GM23338 (cell line): ENCODE measurements at regions not wholly inside any gene's neighbourhood (a gene's known extent, or its start where the extent isn't known, plus 50 kb on each side); places are given as distances from the start of the nearest gene placed in this dataset.

Experiments used
- ATAC-seq: fragments of 200-7000 bp; cut with Tn5 transposase; 3 replicates; pipeline ENCODE4 v1.9.1; 2020
- DNase-seq: peaks from one replicate; pipeline ENCODE4 v3.0.0-alpha.2; 2015; ENCODE audit warnings: low spot score
- H2AFZ ChIP-seq: fragments of 200-600 bp; sonication (generic); 2 replicates; pipeline ENCODE4 v1.8.0; 2016; ENCODE audit warnings: antibody characterized with exemption, mild to moderate bottlenecking, moderate library complexity
- H3F3A ChIP-seq: fragments of 200-600 bp; sonication (generic); replicated peaks from 2 replicates; pipeline ENCODE4 v1.8.0; 2017; ENCODE audit warnings: antibody characterized with exemption, mixed run types, low read depth
- H3K27ac ChIP-seq: fragments of 200-600 bp; sonication (generic); 2 replicates; pipeline ENCODE4 v1.6.1; 2016; ENCODE audit warnings: low read depth
- H3K27me3 ChIP-seq: fragments of 200-600 bp; sonication (generic); 2 replicates; pipeline ENCODE4 v1.8.0; 2016; ENCODE audit warnings: mild to moderate bottlenecking, mixed run types, moderate library complexity; ENCODE audit not compliant: insufficient read depth
- H3K36me3 ChIP-seq: fragments of 200-600 bp; sonication (generic); 2 replicates; pipeline ENCODE4 v1.8.0; 2016; ENCODE audit warnings: mild to moderate bottlenecking; ENCODE audit not compliant: insufficient read depth
- H3K4me1 ChIP-seq: fragments of 200-600 bp; sonication (generic); 2 replicates; pipeline ENCODE4 v1.8.0; 2016; ENCODE audit warnings: mild to moderate bottlenecking, moderate library complexity; ENCODE audit not compliant: insufficient read depth
- H3K4me2 ChIP-seq: fragments of 200-600 bp; sonication (generic); 2 replicates; pipeline ENCODE4 v1.7.1; 2017; ENCODE audit warnings: mixed run types
- H3K4me3 ChIP-seq: fragments of 200-600 bp; sonication (generic); 2 replicates; pipeline ENCODE4 v1.6.1; 2016; ENCODE audit warnings: mixed run types
- H3K79me2 ChIP-seq: fragments of 200-600 bp; sonication (generic); replicated peaks from 2 replicates; pipeline ENCODE4 v1.8.0; 2017; ENCODE audit warnings: mild to moderate bottlenecking; ENCODE audit not compliant: insufficient read depth
- H3K9me2 ChIP-seq: fragments of 200-600 bp; sonication (generic); 2 replicates; pipeline ENCODE4 v1.8.0; 2017; ENCODE audit not compliant: insufficient read depth
- H4K20me1 ChIP-seq: fragments of 200-600 bp; sonication (generic); replicated peaks from 2 replicates; pipeline ENCODE4 v1.8.0; 2017; ENCODE audit warnings: mild to moderate bottlenecking; ENCODE audit not compliant: insufficient read depth
- H3K27ac Mint-ChIP-seq: 2 replicates; pipeline ENCODE4 v1.8.0; 2020; ENCODE audit warnings: inconsistent platforms, mild to moderate bottlenecking, moderate library complexity, mixed read lengths
- H3K27me3 Mint-ChIP-seq: 3 replicates; pipeline ENCODE4 v1.8.0; 2022; ENCODE audit warnings: low read depth, mild to moderate bottlenecking, moderate library complexity, mixed read lengths, inconsistent platforms; ENCODE audit not compliant: insufficient read depth, poor library complexity
- H3K36me3 Mint-ChIP-seq: 3 replicates; pipeline ENCODE4 v1.8.0; 2021; ENCODE audit warnings: low read depth, mild to moderate bottlenecking, inconsistent platforms, moderate library complexity, mixed read lengths
- H3K4me1 Mint-ChIP-seq: 3 replicates; pipeline ENCODE4 v1.8.0; 2020; ENCODE audit warnings: mild to moderate bottlenecking, inconsistent platforms, mixed read lengths
- H3K4me3 Mint-ChIP-seq: 3 replicates; pipeline ENCODE4 v1.8.0; 2021; ENCODE audit warnings: moderate library complexity, mild to moderate bottlenecking, inconsistent platforms, mixed read lengths
- H3K9me3 Mint-ChIP-seq: 3 replicates; pipeline ENCODE4 v1.8.0; 2020; ENCODE audit warnings: moderate library complexity, mild to moderate bottlenecking, inconsistent platforms, mixed read lengths
- CREB1 ChIP-seq: fragments of 250-450 bp; sonication (Bioruptor Pico); IDR thresholded peaks from 2 replicates; pipeline ENCODE4 v1.5.0; 2020; ENCODE audit warnings: low read depth, mild to moderate bottlenecking, moderate library complexity
- EZH2phosphoT487 ChIP-seq: fragments of 200-600 bp; sonication (generic); IDR thresholded peaks from one replicate; pipeline ENCODE4 v1.8.1; 2018; ENCODE audit warnings: antibody characterized with exemption; ENCODE audit not compliant: unreplicated experiment
- JUNB ChIP-seq: IDR thresholded peaks from one replicate; pipeline ENCODE4 v1.6.1; 2016; ENCODE audit warnings: antibody characterized with exemption; ENCODE audit not compliant: unreplicated experiment
- NANOG ChIP-seq: IDR thresholded peaks from 2 replicates; pipeline ENCODE4 v1.6.1; 2016; ENCODE audit warnings: antibody characterized with exemption, borderline replicate concordance
- POLR2AphosphoS5 ChIP-seq: IDR thresholded peaks from 2 replicates; pipeline ENCODE4 v1.6.1; 2016; ENCODE audit warnings: antibody characterized with exemption, low read depth
- STAT1 ChIP-seq: IDR thresholded peaks from one replicate; pipeline ENCODE4 v1.6.1; 2016; ENCODE audit warnings: antibody characterized with exemption; ENCODE audit not compliant: unreplicated experiment
- ZNF331 ChIP-seq: fragments of 250-450 bp; sonication (Bioruptor Pico); IDR thresholded peaks from 2 replicates; pipeline ENCODE4 v1.5.0; 2020; ENCODE audit warnings: low read depth, mild to moderate bottlenecking, moderate library complexity
- TF ChIP-seq, protein P1 (sequence below): fragments of 250-450 bp; sonication (Bioruptor Pico); IDR thresholded peaks from 2 replicates; pipeline ENCODE4 v1.5.0; 2020; ENCODE audit warnings: mild to moderate bottlenecking, moderate library complexity
- TF ChIP-seq, protein P2 (sequence below): IDR thresholded peaks from 2 replicates; pipeline ENCODE4 v1.6.1; 2016; ENCODE audit warnings: antibody characterized with exemption

DNA sequence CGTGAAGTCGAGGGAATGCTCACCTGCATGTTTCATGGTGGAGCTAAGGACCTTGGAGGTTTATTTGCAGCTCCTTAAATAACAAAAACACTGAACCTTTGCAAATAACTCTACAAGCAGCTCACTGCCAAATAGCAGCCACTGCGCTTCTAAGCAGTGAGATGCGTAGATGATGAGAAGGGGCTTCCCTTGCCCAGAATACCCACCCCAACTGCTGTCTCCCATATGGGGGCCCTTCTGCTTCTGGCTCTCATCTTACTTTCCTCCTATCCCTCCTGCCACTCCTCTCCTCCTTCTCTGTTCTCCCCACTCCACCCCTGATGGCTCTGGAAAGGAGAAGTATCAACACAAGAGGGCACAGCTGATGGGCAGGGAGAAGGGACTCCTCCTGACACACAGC, 193.3 kb upstream of the SSTR4 start (continued):
- TF ChIP-seq STAT1 (no peak), POLR2AphosphoS5 (no peak), CREB1 (CRISPR knock-in tag) (no peak), ZNF331 (no peak)

DNA sequence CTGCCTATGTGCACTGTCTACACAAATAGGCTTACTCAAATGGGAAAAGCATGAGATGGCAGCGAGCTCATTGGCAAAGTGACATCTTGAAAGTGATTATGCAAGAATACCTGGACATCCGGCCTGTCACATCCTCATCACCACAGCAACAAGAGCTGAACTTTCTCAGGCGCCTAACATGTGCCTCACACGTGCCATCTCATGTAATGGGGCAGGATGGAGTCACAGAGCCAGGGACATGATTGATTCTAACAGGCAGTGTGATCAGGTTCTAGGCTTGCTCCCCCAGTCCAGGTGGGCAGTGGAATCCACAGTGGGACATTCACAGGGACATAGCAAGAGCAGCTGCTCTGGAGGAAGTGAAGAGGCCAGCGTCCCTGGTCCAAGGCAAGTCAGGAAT, 192.3 kb upstream of the SSTR4 start:
- Histone ChIP-seq H3F3A (no peaks in the 10 kb centered on the region), H3K27ac (no peak overlapping the region), H3K4me1 (no peaks in the 10 kb centered on the region), H3K27me3 (no peaks in the 10 kb centered on the region), H2AFZ (no peak overlapping the region), H4K20me1 (no peaks in the 10 kb centered on the region), H3K4me3 (no peak overlapping the region), H3K36me3 (no peaks in the 10 kb centered on the region), H3K9me2 (no peaks in the 10 kb centered on the region), H3K79me2 (no peaks in the 10 kb centered on the region), H3K4me2 (no peak overlapping the region)
- ATAC-seq = no peak
- TF ChIP-seq EZH2phosphoT487 (no peak), POLR2AphosphoS5 (no peak), CREB1 (CRISPR knock-in tag) (no peak), JUNB (no peak), ZNF331 (no peak), NANOG (no peak)
- TF ChIP-seq, protein P1, sequence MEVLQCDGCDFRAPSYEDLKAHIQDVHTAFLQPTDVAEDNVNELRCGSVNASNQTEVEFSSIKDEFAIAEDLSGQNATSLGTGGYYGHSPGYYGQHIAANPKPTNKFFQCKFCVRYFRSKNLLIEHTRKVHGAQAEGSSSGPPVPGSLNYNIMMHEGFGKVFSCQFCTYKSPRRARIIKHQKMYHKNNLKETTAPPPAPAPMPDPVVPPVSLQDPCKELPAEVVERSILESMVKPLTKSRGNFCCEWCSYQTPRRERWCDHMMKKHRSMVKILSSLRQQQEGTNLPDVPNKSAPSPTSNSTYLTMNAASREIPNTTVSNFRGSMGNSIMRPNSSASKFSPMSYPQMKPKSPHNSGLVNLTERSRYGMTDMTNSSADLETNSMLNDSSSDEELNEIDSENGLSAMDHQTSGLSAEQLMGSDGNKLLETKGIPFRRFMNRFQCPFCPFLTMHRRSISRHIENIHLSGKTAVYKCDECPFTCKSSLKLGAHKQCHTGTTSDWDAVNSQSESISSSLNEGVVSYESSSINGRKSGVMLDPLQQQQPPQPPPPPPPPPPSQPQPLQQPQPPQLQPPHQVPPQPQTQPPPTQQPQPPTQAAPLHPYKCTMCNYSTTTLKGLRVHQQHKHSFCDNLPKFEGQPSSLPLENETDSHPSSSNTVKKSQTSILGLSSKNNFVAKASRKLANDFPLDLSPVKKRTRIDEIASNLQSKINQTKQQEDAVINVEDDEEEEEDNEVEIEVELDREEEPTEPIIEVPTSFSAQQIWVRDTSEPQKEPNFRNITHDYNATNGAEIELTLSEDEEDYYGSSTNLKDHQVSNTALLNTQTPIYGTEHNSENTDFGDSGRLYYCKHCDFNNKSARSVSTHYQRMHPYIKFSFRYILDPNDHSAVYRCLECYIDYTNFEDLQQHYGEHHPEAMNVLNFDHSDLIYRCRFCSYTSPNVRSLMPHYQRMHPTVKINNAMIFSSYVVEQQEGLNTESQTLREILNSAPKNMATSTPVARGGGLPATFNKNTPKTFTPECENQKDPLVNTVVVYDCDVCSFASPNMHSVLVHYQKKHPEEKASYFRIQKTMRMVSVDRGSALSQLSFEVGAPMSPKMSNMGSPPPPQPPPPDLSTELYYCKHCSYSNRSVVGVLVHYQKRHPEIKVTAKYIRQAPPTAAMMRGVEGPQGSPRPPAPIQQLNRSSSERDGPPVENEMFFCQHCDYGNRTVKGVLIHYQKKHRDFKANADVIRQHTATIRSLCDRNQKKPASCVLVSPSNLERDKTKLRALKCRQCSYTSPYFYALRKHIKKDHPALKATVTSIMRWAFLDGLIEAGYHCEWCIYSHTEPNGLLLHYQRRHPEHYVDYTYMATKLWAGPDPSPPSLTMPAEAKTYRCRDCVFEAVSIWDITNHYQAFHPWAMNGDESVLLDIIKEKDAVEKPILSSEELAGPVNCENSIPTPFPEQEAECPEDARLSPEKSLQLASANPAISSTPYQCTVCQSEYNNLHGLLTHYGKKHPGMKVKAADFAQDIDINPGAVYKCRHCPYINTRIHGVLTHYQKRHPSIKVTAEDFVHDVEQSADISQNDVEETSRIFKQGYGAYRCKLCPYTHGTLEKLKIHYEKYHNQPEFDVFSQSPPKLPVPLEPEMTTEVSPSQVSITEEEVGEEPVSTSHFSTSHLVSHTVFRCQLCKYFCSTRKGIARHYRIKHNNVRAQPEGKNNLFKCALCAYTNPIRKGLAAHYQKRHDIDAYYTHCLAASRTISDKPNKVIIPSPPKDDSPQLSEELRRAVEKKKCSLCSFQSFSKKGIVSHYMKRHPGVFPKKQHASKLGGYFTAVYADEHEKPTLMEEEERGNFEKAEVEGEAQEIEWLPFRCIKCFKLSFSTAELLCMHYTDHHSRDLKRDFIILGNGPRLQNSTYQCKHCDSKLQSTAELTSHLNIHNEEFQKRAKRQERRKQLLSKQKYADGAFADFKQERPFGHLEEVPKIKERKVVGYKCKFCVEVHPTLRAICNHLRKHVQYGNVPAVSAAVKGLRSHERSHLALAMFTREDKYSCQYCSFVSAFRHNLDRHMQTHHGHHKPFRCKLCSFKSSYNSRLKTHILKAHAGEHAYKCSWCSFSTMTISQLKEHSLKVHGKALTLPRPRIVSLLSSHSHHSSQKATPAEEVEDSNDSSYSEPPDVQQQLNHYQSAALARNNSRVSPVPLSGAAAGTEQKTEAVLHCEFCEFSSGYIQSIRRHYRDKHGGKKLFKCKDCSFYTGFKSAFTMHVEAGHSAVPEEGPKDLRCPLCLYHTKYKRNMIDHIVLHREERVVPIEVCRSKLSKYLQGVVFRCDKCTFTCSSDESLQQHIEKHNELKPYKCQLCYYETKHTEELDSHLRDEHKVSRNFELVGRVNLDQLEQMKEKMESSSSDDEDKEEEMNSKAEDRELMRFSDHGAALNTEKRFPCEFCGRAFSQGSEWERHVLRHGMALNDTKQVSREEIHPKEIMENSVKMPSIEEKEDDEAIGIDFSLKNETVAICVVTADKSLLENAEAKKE = no peak
- TF ChIP-seq, protein P2, sequence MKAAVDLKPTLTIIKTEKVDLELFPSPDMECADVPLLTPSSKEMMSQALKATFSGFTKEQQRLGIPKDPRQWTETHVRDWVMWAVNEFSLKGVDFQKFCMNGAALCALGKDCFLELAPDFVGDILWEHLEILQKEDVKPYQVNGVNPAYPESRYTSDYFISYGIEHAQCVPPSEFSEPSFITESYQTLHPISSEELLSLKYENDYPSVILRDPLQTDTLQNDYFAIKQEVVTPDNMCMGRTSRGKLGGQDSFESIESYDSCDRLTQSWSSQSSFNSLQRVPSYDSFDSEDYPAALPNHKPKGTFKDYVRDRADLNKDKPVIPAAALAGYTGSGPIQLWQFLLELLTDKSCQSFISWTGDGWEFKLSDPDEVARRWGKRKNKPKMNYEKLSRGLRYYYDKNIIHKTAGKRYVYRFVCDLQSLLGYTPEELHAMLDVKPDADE = no peak
- H3K27me3 Mint-ChIP-seq = no peaks in the 10 kb centered on the region
- H3K4me3 Mint-ChIP-seq = no peak overlapping the region
- H3K27ac Mint-ChIP-seq = no peak overlapping the region
- DNase-seq = no peak
- no peaks in the 10 kb centered on the region for H3K4me1 Mint-ChIP-seq
- no peaks in the 10 kb centered on the region for H3K36me3 Mint-ChIP-seq
- no peaks in the 10 kb centered on the region for H3K9me3 Mint-ChIP-seq
